DND-41 (cell line): ENCODE measurements at regions not wholly inside any gene's neighbourhood (a gene's known extent, or its start where the extent isn't known, plus 50 kb on each side); places are given as distances from the start of the nearest gene placed in this dataset.
"Not testable (repeated sequence)": the region's sequence is repeated elsewhere in the genome, so short reads cannot be mapped to it uniquely, and the experiment has no call there.

ENCODE experiments used
- ATAC-seq: fragments of 200-7000 bp; cut with Tn5 transposase; 3 replicates; pipeline ENCODE4 v1.9.1; 2021; ENCODE audit warnings: low read depth; ENCODE audit not compliant: insufficient read depth
- DNase-seq: peaks from one replicate; pipeline ENCODE4 v3.0.0-alpha.2; 2020
- H2AFZ ChIP-seq: 2 replicates; pipeline ENCODE4 v1.6.0; 2012; ENCODE audit warnings: low read depth, low read length
- H3K27ac ChIP-seq: 2 replicates; pipeline ENCODE4 v1.5.1; 2012; ENCODE audit warnings: low read length, inconsistent platforms
- H3K27me3 ChIP-seq: fragments of 200-600 bp; sonication (generic); 2 replicates; pipeline ENCODE4 v1.6.0; 2012; ENCODE audit warnings: low read length, mild to moderate bottlenecking, inconsistent platforms; ENCODE audit not compliant: insufficient read depth, poor library complexity
- H3K36me3 ChIP-seq: 2 replicates; pipeline ENCODE4 v1.5.1; 2012; ENCODE audit warnings: low read length, inconsistent platforms; ENCODE audit not compliant: insufficient read depth
- H3K4me1 ChIP-seq: 2 replicates; pipeline ENCODE4 v1.5.1; 2012; ENCODE audit warnings: mild to moderate bottlenecking, low read length; ENCODE audit not compliant: insufficient read depth
- H3K4me2 ChIP-seq: 2 replicates; pipeline ENCODE4 v1.6.0; 2012; ENCODE audit warnings: mild to moderate bottlenecking, moderate library complexity, low read length, inconsistent platforms; ENCODE audit not compliant: insufficient read depth
- H3K4me3 ChIP-seq, 2 experiments: fragments of 200-600 bp in 1 of 2; shearing (Covaris generic) in 1 of 2; 2 replicates each; pipeline ENCODE4 v1.5.1; 2012 to 2016; ENCODE audit warnings: inconsistent platforms in 2 of 2, low read length in 2 of 2, mild to moderate bottlenecking in 2 of 2, low read depth in 1 of 2, moderate library complexity in 1 of 2
- H3K79me2 ChIP-seq: 2 replicates; pipeline ENCODE4 v1.6.0; 2012; ENCODE audit warnings: low read length, inconsistent platforms; ENCODE audit not compliant: insufficient read depth
- H3K9ac ChIP-seq: 2 replicates; pipeline ENCODE4 v1.6.0; 2012; ENCODE audit warnings: low read depth, mild to moderate bottlenecking, inconsistent platforms, low read length, moderate library complexity
- H3K9me3 ChIP-seq: 2 replicates; pipeline ENCODE4 v1.5.1; 2012; ENCODE audit warnings: low read length, moderate library complexity, mild to moderate bottlenecking, inconsistent platforms; ENCODE audit not compliant: insufficient read depth, severe bottlenecking
- H4K20me1 ChIP-seq: 2 replicates; pipeline ENCODE4 v1.6.0; 2012; ENCODE audit warnings: low read length; ENCODE audit not compliant: insufficient read depth
- CTCF ChIP-seq: IDR thresholded peaks from 2 replicates; pipeline ENCODE4 v1.5.1; 2012; ENCODE audit warnings: borderline replicate concordance, low read length, moderate library complexity, mild to moderate bottlenecking; ENCODE audit not compliant: poor library complexity, severe bottlenecking; ENCODE audit errors: extremely low read depth
- EZH2 ChIP-seq: IDR thresholded peaks from 3 replicates; pipeline ENCODE4 v1.6.1; 2012; ENCODE audit warnings: borderline replicate concordance, low read depth, mild to moderate bottlenecking, moderate library complexity, low read length, inconsistent platforms; ENCODE audit not compliant: severe bottlenecking

- H3K9me3 ChIP-seq, result no peaks in the 10 kb centered on the region
- H3K27me3 ChIP-seq, result no peaks in the 10 kb centered on the region
- H2AFZ ChIP-seq, result no peak overlapping the region
- DNase-seq (no peak), ATAC-seq (no peak)
- TF ChIP-seq CTCF, result no peak
- TF ChIP-seq EZH2, result no peak
- no peaks in the 10 kb centered on the region for H3K36me3 ChIP-seq
- no peak overlapping the region for H3K27ac ChIP-seq
- H3K4me1 ChIP-seq, result no peaks in the 10 kb centered on the region
- no peak overlapping the region for H3K4me2 ChIP-seq
- H3K4me3 ChIP-seq, result no peak overlapping the region
- no peak overlapping the region for H3K9ac ChIP-seq
- no peaks in the 10 kb centered on the region for H3K79me2 ChIP-seq
- no peaks in the 10 kb centered on the region for H4K20me1 ChIP-seq
Observed at GRCh38 chr12:88854260-88854659, 274.0 kb upstream of the KITLG start.

GRCh38 chr12:88847246-88847645 is 267.0 kb upstream of the KITLG start:
- H3K4me3 ChIP-seq, H3K27me3 ChIP-seq, H3K4me1 ChIP-seq, ATAC-seq, H4K20me1 ChIP-seq, H3K9me3 ChIP-seq, H3K27ac ChIP-seq, H2AFZ ChIP-seq, H3K79me2 ChIP-seq, H3K36me3 ChIP-seq, H3K4me2 ChIP-seq, DNase-seq, H3K9ac ChIP-seq: not testable (repeated sequence)

GRCh38 chr12:88844426-88844825 is 264.2 kb upstream of the KITLG start:
- Histone ChIP-seq H3K27ac (no peak overlapping the region), H3K79me2 (no peaks in the 10 kb centered on the region), H3K9me3 (no peaks in the 10 kb centered on the region), H3K4me3 (no peak overlapping the region), H3K4me2 (no peak overlapping the region), H4K20me1 (no peaks in the 10 kb centered on the region), H3K9ac (no peak overlapping the region), H3K36me3 (no peaks in the 10 kb centered on the region), H3K4me1 (no peaks in the 10 kb centered on the region), H2AFZ (no peak overlapping the region), H3K27me3 (no peaks in the 10 kb centered on the region)
- TF ChIP-seq EZH2, result no peak
- TF ChIP-seq CTCF, result no peak
- ATAC-seq, result no peak
- no peak for DNase-seq

- Histone ChIP-seq H4K20me1 (no peaks in the 10 kb centered on the region), H3K27me3 (no peaks in the 10 kb centered on the region), H3K9ac (no peak overlapping the region), H3K4me1 (no peaks in the 10 kb centered on the region), H3K4me3 (no peak overlapping the region), H2AFZ (no peak overlapping the region), H3K79me2 (no peaks in the 10 kb centered on the region), H3K4me2 (no peak overlapping the region), H3K27ac (no peak overlapping the region), H3K36me3 (no peaks in the 10 kb centered on the region), H3K9me3 (peaks cover 5% of the 10 kb centered on the region)
- DNase-seq (no peak), ATAC-seq (no peak)
- TF ChIP-seq EZH2 (no peak), CTCF (no peak)
Observed at GRCh38 chr12:88842314-88842713, 262.0 kb upstream of the KITLG start.
